Glutamatergic neuron (in vitro differentiated cells): ENCODE measurements at regions not wholly inside any gene's neighbourhood (a gene's known extent, or its start where the extent isn't known, plus 50 kb on each side); places are given as distances from the start of the nearest gene placed in this dataset.
A peak's percentile ranks its signal among the peaks of the same experiment; 100 is the strongest.

Source experiments
- DNase-seq: peaks from one replicate; pipeline ENCODE4 v3.0.0; 2022
- H3K27ac Mint-ChIP-seq: one replicate; pipeline ENCODE4 v1.8.0; 2020; ENCODE audit warnings: mild to moderate bottlenecking, mixed read lengths, inconsistent platforms; ENCODE audit not compliant: unreplicated experiment
- H3K27me3 Mint-ChIP-seq: one replicate; pipeline ENCODE4 v1.8.0; 2020; ENCODE audit warnings: mild to moderate bottlenecking, moderate library complexity, mixed read lengths, inconsistent platforms; ENCODE audit not compliant: unreplicated experiment
- H3K36me3 Mint-ChIP-seq: one replicate; pipeline ENCODE4 v1.8.0; 2020; ENCODE audit warnings: mild to moderate bottlenecking, mixed read lengths, inconsistent platforms; ENCODE audit not compliant: unreplicated experiment
- H3K4me1 Mint-ChIP-seq: one replicate; pipeline ENCODE4 v1.8.0; 2020; ENCODE audit warnings: mild to moderate bottlenecking, low read depth, mixed read lengths, inconsistent platforms; ENCODE audit not compliant: unreplicated experiment
- H3K4me3 Mint-ChIP-seq: one replicate; pipeline ENCODE4 v1.8.0; 2020; ENCODE audit warnings: mild to moderate bottlenecking, mixed read lengths, inconsistent platforms; ENCODE audit not compliant: unreplicated experiment
- H3K9me3 Mint-ChIP-seq: one replicate; pipeline ENCODE4 v1.8.0; 2020; ENCODE audit warnings: mild to moderate bottlenecking, moderate library complexity, mixed read lengths, inconsistent platforms; ENCODE audit not compliant: unreplicated experiment
- CTCF ChIP-seq: fragments of 200-600 bp; sonication (generic); IDR thresholded peaks from one replicate; pipeline ENCODE4 v1.5.0; 2021; ENCODE audit not compliant: partially characterized antibody, unreplicated experiment

GRCh38 chr13:86462011-86462410, 662.8 kb upstream of the SLITRK6 start:
- DNase-seq = no peak
- H3K36me3 Mint-ChIP-seq = no peaks in the 10 kb centered on the region
- H3K27me3 Mint-ChIP-seq = no peaks in the 10 kb centered on the region
- H3K27ac Mint-ChIP-seq = no peak overlapping the region
- peaks cover 6% of the 10 kb centered on the region for H3K4me1 Mint-ChIP-seq
- TF ChIP-seq CTCF = no peak
- no peak overlapping the region for H3K4me3 Mint-ChIP-seq
- peaks cover 4% of the 10 kb centered on the region for H3K9me3 Mint-ChIP-seq

GRCh38 chr13:86464193-86464592, 665.0 kb upstream of the SLITRK6 start:
- Mint-ChIP-seq H3K9me3 (peaks cover 7% of the 10 kb centered on the region), H3K4me3 (no peak overlapping the region), H3K36me3 (no peaks in the 10 kb centered on the region), H3K27me3 (no peaks in the 10 kb centered on the region), H3K27ac (no peak overlapping the region), H3K4me1 (peaks cover 4% of the 10 kb centered on the region)
- peak; percentile 12 for TF ChIP-seq CTCF
- no peak for DNase-seq

GRCh38 chr13:86474971-86475370, 675.8 kb upstream of the SLITRK6 start:
- no peak for TF ChIP-seq CTCF
- no peak overlapping the region for H3K4me3 Mint-ChIP-seq
- no peak overlapping the region for H3K27ac Mint-ChIP-seq
- peaks cover 3% of the 10 kb centered on the region for H3K4me1 Mint-ChIP-seq
- H3K9me3 Mint-ChIP-seq = no peaks in the 10 kb centered on the region
- H3K36me3 Mint-ChIP-seq = no peaks in the 10 kb centered on the region
- no peak for DNase-seq
- peaks cover 1% of the 10 kb centered on the region for H3K27me3 Mint-ChIP-seq

- no peak for DNase-seq
- Mint-ChIP-seq H3K4me3 (no peak overlapping the region), H3K27ac (no peak overlapping the region), H3K27me3 (peaks cover 1% of the 10 kb centered on the region), H3K4me1 (peaks cover 3% of the 10 kb centered on the region), H3K36me3 (no peaks in the 10 kb centered on the region), H3K9me3 (no peaks in the 10 kb centered on the region)
- TF ChIP-seq CTCF = no peak
Measured at GRCh38 chr13:86476656-86477055, 677.4 kb upstream of the SLITRK6 start.

GRCh38 chr13:86486582-86486981, 687.4 kb upstream of the SLITRK6 start:
- DNase-seq = no peak
- Mint-ChIP-seq H3K27me3 (no peaks in the 10 kb centered on the region), H3K27ac (no peak overlapping the region), H3K4me1 (no peaks in the 10 kb centered on the region), H3K9me3 (no peaks in the 10 kb centered on the region), H3K36me3 (no peaks in the 10 kb centered on the region), H3K4me3 (no peak overlapping the region)
- no peak for TF ChIP-seq CTCF
